Uterus (tissue), 2 donors: ENCODE measurements at regions not wholly inside any gene's neighbourhood (a gene's known extent, or its start where the extent isn't known, plus 50 kb on each side); places are given as distances from the start of the nearest gene placed in this dataset.

Source experiments
- POLR2A ChIP-seq, 2 donors: fragments of 450-650 bp; IDR thresholded peaks; one replicate each; pipeline ENCODE4 v1.6.1; 2016; ENCODE audit warnings: antibody characterized with exemption in 2 of 2, mild to moderate bottlenecking in 1 of 2, moderate library complexity in 1 of 2
- TF ChIP-seq, protein P1 (sequence below), 4 experiments: fragments of 200-600 bp in 2 of 4; fragments of 450-650 bp in 2 of 4; sonication (generic) in 2 of 4; IDR thresholded peaks; one replicate each; pipeline ENCODE4 v1.5.1; 2016 to 2019; ENCODE audit warnings: antibody characterized with exemption in 4 of 4, mild to moderate bottlenecking in 2 of 4, moderate library complexity in 1 of 4

DNA sequence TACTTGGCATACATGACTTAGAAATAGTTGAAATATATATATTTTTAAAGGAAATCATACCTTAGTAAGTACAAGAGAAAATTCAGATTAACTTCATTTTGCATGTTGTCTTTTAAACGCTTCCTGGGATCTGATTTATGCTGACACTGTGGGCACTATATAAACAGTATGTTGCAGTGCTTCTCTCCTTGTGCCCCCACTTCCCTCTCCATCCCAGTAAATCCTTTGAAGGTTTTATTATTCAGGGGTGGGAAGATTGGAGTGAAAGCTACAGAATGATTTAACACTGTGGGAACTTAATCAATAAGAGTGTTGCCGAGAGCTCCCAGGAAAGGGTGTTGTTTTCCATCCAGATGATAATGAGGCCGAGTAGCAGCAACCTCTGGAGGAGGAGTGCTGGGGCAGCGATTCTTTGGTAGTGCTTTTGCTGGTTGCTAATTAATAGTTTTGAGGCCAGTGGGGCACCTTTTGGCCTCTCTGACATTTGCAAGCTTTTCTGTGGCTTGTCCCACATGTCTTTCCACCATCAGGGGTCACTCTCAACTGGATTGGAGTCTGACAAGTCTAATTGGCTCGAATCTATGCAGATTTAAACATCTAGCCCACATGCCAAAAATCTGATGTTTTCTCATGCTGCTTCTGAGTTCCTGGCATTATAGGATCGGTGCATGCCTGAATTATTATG lies 183.0 kb upstream of the MMS22L start:
- TF ChIP-seq, protein P1, sequence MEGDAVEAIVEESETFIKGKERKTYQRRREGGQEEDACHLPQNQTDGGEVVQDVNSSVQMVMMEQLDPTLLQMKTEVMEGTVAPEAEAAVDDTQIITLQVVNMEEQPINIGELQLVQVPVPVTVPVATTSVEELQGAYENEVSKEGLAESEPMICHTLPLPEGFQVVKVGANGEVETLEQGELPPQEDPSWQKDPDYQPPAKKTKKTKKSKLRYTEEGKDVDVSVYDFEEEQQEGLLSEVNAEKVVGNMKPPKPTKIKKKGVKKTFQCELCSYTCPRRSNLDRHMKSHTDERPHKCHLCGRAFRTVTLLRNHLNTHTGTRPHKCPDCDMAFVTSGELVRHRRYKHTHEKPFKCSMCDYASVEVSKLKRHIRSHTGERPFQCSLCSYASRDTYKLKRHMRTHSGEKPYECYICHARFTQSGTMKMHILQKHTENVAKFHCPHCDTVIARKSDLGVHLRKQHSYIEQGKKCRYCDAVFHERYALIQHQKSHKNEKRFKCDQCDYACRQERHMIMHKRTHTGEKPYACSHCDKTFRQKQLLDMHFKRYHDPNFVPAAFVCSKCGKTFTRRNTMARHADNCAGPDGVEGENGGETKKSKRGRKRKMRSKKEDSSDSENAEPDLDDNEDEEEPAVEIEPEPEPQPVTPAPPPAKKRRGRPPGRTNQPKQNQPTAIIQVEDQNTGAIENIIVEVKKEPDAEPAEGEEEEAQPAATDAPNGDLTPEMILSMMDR (IDR thresholded peaks at IDR 0.05), result no peak
- TF ChIP-seq POLR2A (IDR thresholded peaks at IDR 0.05), result no peak
